Tibial nerve (tissue), 4 donors: ENCODE measurements at regions not wholly inside any gene's neighbourhood (a gene's known extent, or its start where the extent isn't known, plus 50 kb on each side); places are given as distances from the start of the nearest gene placed in this dataset.

Experiments
- DNase-seq, 2 donors: peaks; one replicate each; pipeline ENCODE4 v3.0.0-alpha.2; 2019; ENCODE audit warnings: low spot score in 2 of 2
- H3K27ac ChIP-seq, 4 donors: fragments of 200-600 bp; sonication (generic) in 3 of 4; one replicate each; pipeline ENCODE4 v1.5.1; 2017 to 2019; ENCODE audit warnings: mild to moderate bottlenecking in 1 of 4
- H3K27me3 ChIP-seq, 2 donors: fragments of 200-600 bp; sonication (generic) in 1 of 2; one replicate each; pipeline versions ENCODE4 v1.5.1 to v1.6.0; 2017 to 2019
- H3K36me3 ChIP-seq, 3 donors: fragments of 200-600 bp; sonication (generic); one replicate each; pipeline ENCODE4 v1.5.1; 2018 to 2019
- H3K4me1 ChIP-seq, 4 donors: fragments of 200-600 bp; sonication (generic) in 3 of 4; one replicate each; pipeline ENCODE4 v1.5.1; 2017 to 2019
- H3K4me3 ChIP-seq, 4 donors: fragments of 200-600 bp; sonication (generic) in 3 of 4; one replicate each; pipeline ENCODE4 v1.5.1; 2017 to 2019; ENCODE audit warnings: mild to moderate bottlenecking in 1 of 4, moderate library complexity in 1 of 4
- H3K9me3 ChIP-seq, 4 donors: fragments of 200-600 bp; sonication (generic) in 3 of 4; one replicate each; pipeline ENCODE4 v1.5.1; 2017 to 2019
- EP300 ChIP-seq, 2 donors: sonication (generic); formaldehyde crosslinking; IDR thresholded peaks; one replicate each; pipeline ENCODE4 v1.6.1; 2017; ENCODE audit warnings: antibody characterized with exemption in 2 of 2, mild to moderate bottlenecking in 1 of 2
- POLR2A ChIP-seq, 2 donors: fragments of 450-650 bp; IDR thresholded peaks; one replicate each; pipeline ENCODE4 v1.6.1; 2017; ENCODE audit warnings: antibody characterized with exemption in 2 of 2, mild to moderate bottlenecking in 2 of 2, moderate library complexity in 2 of 2
- WGBS, 2 donors: methylation state at CpG; one replicate each; pipeline ENCODE4 v1.1.5; 2018; 5-methylcytosine and 5-hydroxymethylcytosine counted together
- TF ChIP-seq, protein P1 (sequence below), 5 experiments: fragments of 200-600 bp in 3 of 5; fragments of 450-650 bp in 2 of 5; sonication (generic) in 3 of 5; IDR thresholded peaks; one replicate each; pipeline ENCODE4 v1.5.1; 2016 to 2019; ENCODE audit warnings: antibody characterized with exemption in 5 of 5, mild to moderate bottlenecking in 3 of 5, moderate library complexity in 2 of 5

DNA sequence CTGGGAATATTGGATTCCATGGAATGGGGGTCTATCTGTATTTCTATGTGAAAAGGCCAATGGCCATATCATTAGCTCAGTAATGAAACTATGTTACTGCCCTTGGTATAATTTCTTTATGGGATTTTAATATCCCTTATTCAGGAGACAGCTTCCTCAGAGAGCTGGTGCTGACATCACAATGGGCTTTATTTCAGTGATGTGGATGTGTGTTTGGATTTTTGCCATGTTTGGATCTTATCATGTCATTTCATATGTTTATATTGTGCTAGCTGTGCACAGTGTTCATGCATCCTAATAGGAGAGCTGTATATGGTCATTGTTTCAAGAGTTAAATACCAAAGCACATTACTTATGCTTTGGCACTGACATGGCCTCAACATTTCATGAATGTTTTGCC is 806.1 kb upstream of the MAP3K7 start:
- no peaks in the 10 kb centered on the region for H3K27me3 ChIP-seq
- no peaks in the 10 kb centered on the region for H3K36me3 ChIP-seq
- H3K4me3 ChIP-seq: no peak overlapping the region
- H3K4me1 ChIP-seq: no peaks in the 10 kb centered on the region
- H3K27ac ChIP-seq: no peak overlapping the region
- peaks cover 0 to 11% (median 4%) of the 10 kb centered on the region in 4 donors for H3K9me3 ChIP-seq
- DNase-seq: no peak
- TF ChIP-seq EP300 (IDR thresholded peaks at IDR 0.05): no peak
- no peak for TF ChIP-seq POLR2A (IDR thresholded peaks at IDR 0.05)
- TF ChIP-seq, protein P1, sequence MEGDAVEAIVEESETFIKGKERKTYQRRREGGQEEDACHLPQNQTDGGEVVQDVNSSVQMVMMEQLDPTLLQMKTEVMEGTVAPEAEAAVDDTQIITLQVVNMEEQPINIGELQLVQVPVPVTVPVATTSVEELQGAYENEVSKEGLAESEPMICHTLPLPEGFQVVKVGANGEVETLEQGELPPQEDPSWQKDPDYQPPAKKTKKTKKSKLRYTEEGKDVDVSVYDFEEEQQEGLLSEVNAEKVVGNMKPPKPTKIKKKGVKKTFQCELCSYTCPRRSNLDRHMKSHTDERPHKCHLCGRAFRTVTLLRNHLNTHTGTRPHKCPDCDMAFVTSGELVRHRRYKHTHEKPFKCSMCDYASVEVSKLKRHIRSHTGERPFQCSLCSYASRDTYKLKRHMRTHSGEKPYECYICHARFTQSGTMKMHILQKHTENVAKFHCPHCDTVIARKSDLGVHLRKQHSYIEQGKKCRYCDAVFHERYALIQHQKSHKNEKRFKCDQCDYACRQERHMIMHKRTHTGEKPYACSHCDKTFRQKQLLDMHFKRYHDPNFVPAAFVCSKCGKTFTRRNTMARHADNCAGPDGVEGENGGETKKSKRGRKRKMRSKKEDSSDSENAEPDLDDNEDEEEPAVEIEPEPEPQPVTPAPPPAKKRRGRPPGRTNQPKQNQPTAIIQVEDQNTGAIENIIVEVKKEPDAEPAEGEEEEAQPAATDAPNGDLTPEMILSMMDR (IDR thresholded peaks at IDR 0.05): no peak

DNA sequence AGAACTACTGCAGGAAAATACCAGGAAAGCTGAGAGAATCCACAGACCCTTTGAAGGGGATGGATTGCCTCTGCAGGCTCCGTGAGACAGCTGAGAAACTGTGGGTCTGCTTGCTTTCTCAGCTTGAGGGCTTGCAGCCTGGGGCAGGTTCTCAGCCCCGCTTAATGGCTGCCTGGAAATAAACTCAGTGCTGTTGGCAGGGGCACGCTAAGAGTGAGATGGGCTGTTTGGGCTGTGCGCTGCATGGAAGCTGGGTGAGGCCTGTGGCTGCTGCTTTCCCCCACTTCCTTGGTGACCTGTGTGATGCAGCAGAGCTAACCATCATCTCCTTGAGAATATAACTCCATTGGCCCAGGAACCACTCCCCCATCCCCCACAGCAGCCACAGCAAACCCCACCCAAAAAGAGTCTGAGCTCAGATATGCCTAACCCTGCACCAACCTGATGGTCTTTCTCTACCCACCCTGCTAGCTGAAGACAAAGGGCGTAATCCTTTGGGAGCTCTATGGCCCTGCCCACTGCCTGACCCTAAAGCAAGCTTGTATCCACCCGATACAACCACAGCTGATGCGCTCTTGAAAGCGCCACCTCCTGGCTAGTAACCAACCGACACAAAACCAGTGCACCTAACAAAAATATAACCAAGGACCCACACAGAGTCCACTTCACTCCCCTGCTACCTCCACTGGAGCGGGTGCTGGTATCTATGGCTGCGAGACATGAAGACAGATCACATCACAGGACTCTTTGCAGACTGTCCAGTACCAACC is 800.6 kb upstream of the MAP3K7 start:
- no peak overlapping the region for H3K27ac ChIP-seq
- H3K4me1 ChIP-seq: no peaks in the 10 kb centered on the region
- H3K36me3 ChIP-seq: no peaks in the 10 kb centered on the region
- peaks cover 0 to 14% (median 2%) of the 10 kb centered on the region in 4 donors for H3K9me3 ChIP-seq
- H3K4me3 ChIP-seq: no peak overlapping the region
- H3K27me3 ChIP-seq: no peaks in the 10 kb centered on the region
- TF ChIP-seq, protein P1 (IDR thresholded peaks at IDR 0.05): no peak
- TF ChIP-seq POLR2A (IDR thresholded peaks at IDR 0.05) (no peak), EP300 (IDR thresholded peaks at IDR 0.05) (no peak)
- 89 to 91% methylated on average over 11 of the region's 11 CpGs for WGBS, 2 donors
- DNase-seq: no peak

DNA sequence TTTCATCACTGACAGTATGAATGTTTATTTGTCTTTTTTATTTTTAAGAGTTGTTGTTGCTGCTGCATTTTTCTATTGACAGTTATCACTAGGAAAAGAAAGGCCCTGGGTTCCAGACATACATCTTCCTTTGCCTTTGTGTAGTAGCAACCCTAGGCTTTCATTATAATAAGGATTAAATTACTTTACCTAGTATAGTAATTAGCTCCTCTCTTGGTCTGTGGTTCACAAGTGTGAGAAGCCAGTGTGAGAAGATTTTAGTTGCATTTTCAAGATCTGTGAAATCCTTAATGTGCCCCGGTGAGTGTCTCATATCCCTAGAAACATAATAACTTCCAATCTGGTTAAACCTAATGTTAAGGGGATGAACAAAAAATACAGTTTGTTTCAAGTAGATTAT is 799.3 kb upstream of the MAP3K7 start:
- no peaks in the 10 kb centered on the region for H3K27me3 ChIP-seq
- H3K4me1 ChIP-seq: no peaks in the 10 kb centered on the region
- TF ChIP-seq, protein P1 (IDR thresholded peaks at IDR 0.05): no peak
- TF ChIP-seq EP300 (IDR thresholded peaks at IDR 0.05): no peak
- TF ChIP-seq POLR2A (IDR thresholded peaks at IDR 0.05): no peak
- peaks cover 0 to 14% (median 2%) of the 10 kb centered on the region in 4 donors for H3K9me3 ChIP-seq
- no peaks in the 10 kb centered on the region for H3K36me3 ChIP-seq
- no peak overlapping the region for H3K4me3 ChIP-seq
- DNase-seq: no peak
- 98 to 100% methylated on average over 1 of the region's 1 CpG for WGBS, 2 donors
- no peak overlapping the region for H3K27ac ChIP-seq

DNA sequence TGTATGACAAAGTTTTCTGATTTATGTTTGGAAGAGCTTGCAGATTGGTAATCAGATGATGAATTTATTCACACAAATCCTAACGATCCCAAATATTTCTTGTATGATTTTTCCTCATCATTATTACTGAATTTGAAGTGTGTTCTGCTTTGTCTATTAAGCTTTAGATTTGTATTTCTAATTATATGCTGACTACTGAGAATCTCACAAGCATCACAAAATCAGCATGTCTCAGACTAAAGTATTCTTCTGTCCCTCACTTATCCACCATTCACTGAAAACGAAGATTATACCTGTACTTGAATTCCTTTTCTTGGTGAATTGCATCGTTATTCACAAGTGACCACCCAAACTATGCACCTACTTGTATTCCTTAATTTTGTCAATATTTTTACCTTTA is 796.3 kb upstream of the MAP3K7 start:
- Histone ChIP-seq H3K27ac (no peak overlapping the region), H3K4me3 (no peak overlapping the region), H3K27me3 (no peaks in the 10 kb centered on the region), H3K4me1 (no peaks in the 10 kb centered on the region), H3K9me3 (peaks cover 0 to 9% (median 0%) of the 10 kb centered on the region in 4 donors), H3K36me3 (no peaks in the 10 kb centered on the region)
- DNase-seq: no peak
- WGBS, 2 donors: 79 to 83% methylated on average over 3 of the region's 3 CpGs
- TF ChIP-seq EP300 (IDR thresholded peaks at IDR 0.05): no peak
- TF ChIP-seq, protein P1 (IDR thresholded peaks at IDR 0.05): no peak
- TF ChIP-seq POLR2A (IDR thresholded peaks at IDR 0.05): no peak

DNA sequence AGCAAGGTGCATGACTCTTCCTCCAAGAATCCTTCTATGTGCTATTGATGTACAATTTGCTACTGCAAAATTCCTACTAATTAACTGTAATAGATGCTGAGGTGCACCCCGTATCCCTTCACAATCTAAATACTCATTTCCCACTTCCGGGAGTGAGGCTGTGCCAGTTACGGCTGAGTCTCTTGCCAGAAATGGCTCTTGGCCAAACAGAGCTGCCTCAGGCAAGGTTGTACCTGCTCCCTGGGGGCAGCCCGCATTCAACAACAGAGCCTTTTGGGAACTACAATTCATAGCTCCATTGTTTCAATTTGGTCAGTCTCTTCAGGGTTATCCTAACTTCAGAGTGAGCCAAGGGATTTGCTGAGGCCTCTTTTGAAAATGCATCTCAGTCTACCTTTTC is 789.8 kb upstream of the MAP3K7 start:
- WGBS, 2 donors: 67 to 70% methylated on average over 4 of the region's 4 CpGs
- Histone ChIP-seq H3K4me3 (no peak overlapping the region), H3K36me3 (no peaks in the 10 kb centered on the region), H3K9me3 (no peaks in the 10 kb centered on the region), H3K27me3 (no peaks in the 10 kb centered on the region), H3K4me1 (no peaks in the 10 kb centered on the region), H3K27ac (no peak overlapping the region)
- TF ChIP-seq POLR2A (IDR thresholded peaks at IDR 0.05) (no peak), EP300 (IDR thresholded peaks at IDR 0.05) (no peak)
- TF ChIP-seq, protein P1 (IDR thresholded peaks at IDR 0.05): no peak
- DNase-seq: no peak
